ENCODE measurements at regions not wholly inside any gene's neighbourhood (a gene's known extent, or its start where the extent isn't known, plus 50 kb on each side); places are given as distances from the start of the nearest gene placed in this dataset.
A peak's percentile ranks its signal among the peaks of the same experiment; 100 is the strongest.

DNA sequence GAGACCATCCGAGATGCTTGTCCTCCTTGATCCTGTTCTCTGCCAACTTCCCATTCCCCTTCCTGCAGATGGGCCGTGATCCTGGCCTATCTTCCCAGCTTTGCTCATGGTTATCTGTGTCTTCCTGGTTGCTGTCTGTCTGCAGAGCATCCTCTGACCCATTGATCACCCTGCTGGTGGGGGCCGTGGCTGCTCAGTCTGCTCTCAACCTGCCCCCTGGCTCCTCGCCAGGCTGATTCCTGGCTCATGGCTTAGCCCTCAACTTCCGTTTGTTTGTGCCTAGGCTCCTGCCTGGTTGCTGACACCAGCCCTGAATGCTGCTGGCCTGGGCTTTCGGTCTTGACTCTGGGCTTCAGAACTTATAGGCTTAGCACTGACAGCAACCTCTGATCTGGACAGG is 67.1 kb upstream of the SMIM15 start:
- ChIA-PET CTCF (ENCODE audit: low intra/inter-chr PET ratio, low total read pairs) (no interaction called here), POLR2A (no interaction called here)
- peak; percentile 66 for ATAC-seq
- H2AFZ ChIP-seq (ENCODE audit: low read length) = no peak overlapping the region
- H3K9ac ChIP-seq (ENCODE audit: insufficient read depth, low read depth, low read length) = no peak overlapping the region
- peaks cover 0 to 4% of the 10 kb centered on the region in 2 experiments; a peak in 1 of 5 replicates for H3K27me3 ChIP-seq (ENCODE audit: control insufficient read depth in 1 of 2, insufficient read depth in 2 of 2, low read length in 2 of 2)
- H4K20me1 ChIP-seq (ENCODE audit: insufficient read depth, low read length) = no peaks in the 10 kb centered on the region
- intact Hi-C loops (cut with micrococcal nuclease; ENCODE audit: unreplicated experiment) (no loop called here), in situ Hi-C loops (cut with HindIII; ENCODE audit: extremely low pct_ligation_motif_present, low pct_unique_long_range_greater_than_20kb) (no loop called here)
- no peaks in the 10 kb centered on the region for H3K4me1 ChIP-seq (ENCODE audit: insufficient read depth, low read length)
- no peak for TF ChIP-seq TAF15 (IDR thresholded peaks at IDR 0.05; ENCODE audit: low read depth, low read length, poor library complexity, severe bottlenecking)
- no peak for TF ChIP-seq ZNF260 (CRISPR knock-in tag; IDR thresholded peaks at IDR 0.05; ENCODE audit: borderline replicate concordance, low read depth)
- TF ChIP-seq SP5 (CRISPR knock-in tag; IDR thresholded peaks at IDR 0.05; ENCODE audit: borderline replicate concordance, low read depth) = no peak
- TF ChIP-seq, protein P1, sequence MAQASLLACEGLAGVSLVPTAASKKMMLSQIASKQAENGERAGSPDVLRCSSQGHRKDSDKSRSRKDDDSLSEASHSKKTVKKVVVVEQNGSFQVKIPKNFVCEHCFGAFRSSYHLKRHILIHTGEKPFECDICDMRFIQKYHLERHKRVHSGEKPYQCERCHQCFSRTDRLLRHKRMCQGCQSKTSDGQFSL (CRISPR knock-in tag; IDR thresholded peaks at IDR 0.05) = no peak
- TF ChIP-seq ZNF703 (CRISPR knock-in tag; IDR thresholded peaks at IDR 0.05; ENCODE audit: borderline replicate concordance) = no peak
- TF ChIP-seq ZNF446 (CRISPR knock-in tag; IDR thresholded peaks at IDR 0.05) = no peak
- TF ChIP-seq, protein P2, sequence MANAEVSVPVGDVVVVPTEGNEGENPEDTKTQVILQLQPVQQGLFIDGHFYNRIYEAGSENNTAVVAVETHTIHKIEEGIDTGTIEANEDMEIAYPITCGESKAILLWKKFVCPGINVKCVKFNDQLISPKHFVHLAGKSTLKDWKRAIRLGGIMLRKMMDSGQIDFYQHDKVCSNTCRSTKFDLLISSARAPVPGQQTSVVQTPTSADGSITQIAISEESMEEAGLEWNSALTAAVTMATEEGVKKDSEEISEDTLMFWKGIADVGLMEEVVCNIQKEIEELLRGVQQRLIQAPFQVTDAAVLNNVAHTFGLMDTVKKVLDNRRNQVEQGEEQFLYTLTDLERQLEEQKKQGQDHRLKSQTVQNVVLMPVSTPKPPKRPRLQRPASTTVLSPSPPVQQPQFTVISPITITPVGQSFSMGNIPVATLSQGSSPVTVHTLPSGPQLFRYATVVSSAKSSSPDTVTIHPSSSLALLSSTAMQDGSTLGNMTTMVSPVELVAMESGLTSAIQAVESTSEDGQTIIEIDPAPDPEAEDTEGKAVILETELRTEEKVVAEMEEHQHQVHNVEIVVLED (CRISPR knock-in tag; IDR thresholded peaks at IDR 0.05; ENCODE audit: borderline replicate concordance) = no peak
- TF ChIP-seq, protein P3, sequence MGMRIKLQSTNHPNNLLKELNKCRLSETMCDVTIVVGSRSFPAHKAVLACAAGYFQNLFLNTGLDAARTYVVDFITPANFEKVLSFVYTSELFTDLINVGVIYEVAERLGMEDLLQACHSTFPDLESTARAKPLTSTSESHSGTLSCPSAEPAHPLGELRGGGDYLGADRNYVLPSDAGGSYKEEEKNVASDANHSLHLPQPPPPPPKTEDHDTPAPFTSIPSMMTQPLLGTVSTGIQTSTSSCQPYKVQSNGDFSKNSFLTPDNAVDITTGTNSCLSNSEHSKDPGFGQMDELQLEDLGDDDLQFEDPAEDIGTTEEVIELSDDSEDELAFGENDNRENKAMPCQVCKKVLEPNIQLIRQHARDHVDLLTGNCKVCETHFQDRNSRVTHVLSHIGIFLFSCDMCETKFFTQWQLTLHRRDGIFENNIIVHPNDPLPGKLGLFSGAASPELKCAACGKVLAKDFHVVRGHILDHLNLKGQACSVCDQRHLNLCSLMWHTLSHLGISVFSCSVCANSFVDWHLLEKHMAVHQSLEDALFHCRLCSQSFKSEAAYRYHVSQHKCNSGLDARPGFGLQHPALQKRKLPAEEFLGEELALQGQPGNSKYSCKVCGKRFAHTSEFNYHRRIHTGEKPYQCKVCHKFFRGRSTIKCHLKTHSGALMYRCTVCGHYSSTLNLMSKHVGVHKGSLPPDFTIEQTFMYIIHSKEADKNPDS (CRISPR knock-in tag; IDR thresholded peaks at IDR 0.05) = no peak
- no peak for TF ChIP-seq KAT2B (IDR thresholded peaks at IDR 0.05; ENCODE audit: borderline replicate concordance, low read depth, low read length)
- no peak for TF ChIP-seq TEAD3 (CRISPR knock-in tag; optimal IDR thresholded peaks at IDR 0.05; ENCODE audit: borderline replicate concordance)
- TF ChIP-seq, protein P4, sequence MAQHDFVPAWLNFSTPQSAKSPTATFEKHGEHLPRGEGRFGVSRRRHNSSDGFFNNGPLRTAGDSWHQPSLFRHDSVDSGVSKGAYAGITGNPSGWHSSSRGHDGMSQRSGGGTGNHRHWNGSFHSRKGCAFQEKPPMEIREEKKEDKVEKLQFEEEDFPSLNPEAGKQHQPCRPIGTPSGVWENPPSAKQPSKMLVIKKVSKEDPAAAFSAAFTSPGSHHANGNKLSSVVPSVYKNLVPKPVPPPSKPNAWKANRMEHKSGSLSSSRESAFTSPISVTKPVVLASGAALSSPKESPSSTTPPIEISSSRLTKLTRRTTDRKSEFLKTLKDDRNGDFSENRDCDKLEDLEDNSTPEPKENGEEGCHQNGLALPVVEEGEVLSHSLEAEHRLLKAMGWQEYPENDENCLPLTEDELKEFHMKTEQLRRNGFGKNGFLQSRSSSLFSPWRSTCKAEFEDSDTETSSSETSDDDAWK (CRISPR knock-in tag; IDR thresholded peaks at IDR 0.05) = no peak
- TF ChIP-seq MAFK (conservative IDR thresholded peaks at IDR 0.05 in 1 of 2, IDR thresholded peaks at IDR 0.05 in 1 of 2; ENCODE audit: low read length in 2 of 2) = no peak
- no peak for TF ChIP-seq HMG20A (CRISPR knock-in tag; IDR thresholded peaks at IDR 0.05; ENCODE audit: borderline replicate concordance)
- no peak for TF ChIP-seq DNMT3B (CRISPR knock-in tag; conservative IDR thresholded peaks at IDR 0.05)
- TF ChIP-seq, protein P5, sequence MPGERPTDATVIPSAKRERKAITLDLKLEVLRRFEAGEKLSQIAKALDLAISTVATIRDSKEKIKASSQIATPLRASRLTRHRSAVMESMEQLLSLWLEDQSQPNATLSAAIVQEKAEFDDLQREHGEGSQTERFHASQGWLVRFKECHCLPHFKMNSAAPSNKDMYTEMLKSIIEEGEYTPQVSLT (CRISPR knock-in tag; IDR thresholded peaks at IDR 0.05; ENCODE audit: borderline replicate concordance, low read depth) = no peak
- TF ChIP-seq NPAS2 (CRISPR knock-in tag; IDR thresholded peaks at IDR 0.05; ENCODE audit: borderline replicate concordance) = no peak
- no peak for TF ChIP-seq ZNF350 (CRISPR knock-in tag; IDR thresholded peaks at IDR 0.05; ENCODE audit: borderline replicate concordance, low read depth)
- TF ChIP-seq ZNF652 (CRISPR knock-in tag; IDR thresholded peaks at IDR 0.05; ENCODE audit: borderline replicate concordance, low read depth) = no peak
- no peak overlapping the region for H3K4me3 ChIP-seq (replicated peaks in 1 of 3; ENCODE audit: insufficient read depth in 1 of 3, low read depth in 2 of 3, low read length in 3 of 3)
- no peak overlapping the region for H3K27ac ChIP-seq (ENCODE audit: extremely low read length, insufficient read depth, low read length)
- no peak for FAIRE-seq
- no peak overlapping the region for H3K4me2 ChIP-seq (ENCODE audit: low read depth, low read length)
- no peaks in the 10 kb centered on the region for H3K36me3 ChIP-seq (replicated peaks in 1 of 2; ENCODE audit: control insufficient read depth in 1 of 2, insufficient read depth in 2 of 2, low read length in 2 of 2)
- no peaks in the 10 kb centered on the region for H3K9me3 ChIP-seq (ENCODE audit: low read length)
- no TSS peak for BruUV-seq (replicated peaks)
- WGBS (ENCODE audit: low lambda C conversion rate) = 7% methylated on average over 6 of the region's 6 CpGs
- no peaks in the 10 kb centered on the region for H3K79me2 ChIP-seq (ENCODE audit: insufficient read depth, low read length)
- no peak for DNase-seq (ENCODE audit: low spot score)
